ENCODE measurements at regions not wholly inside any gene's neighbourhood (a gene's known extent, or its start where the extent isn't known, plus 50 kb on each side); places are given as distances from the start of the nearest gene placed in this dataset.

- TF ChIP-seq POLR2A (IDR thresholded peaks at IDR 0.05; ENCODE audit: low read depth) (no peak), POLR2AphosphoS5 (IDR thresholded peaks at IDR 0.05) (no peak), CTCF (IDR thresholded peaks at IDR 0.05) (no peak), EP300 (IDR thresholded peaks at IDR 0.05) (no peak)
These were observed 119.0 kb downstream of the RFLNA start for GRCh38 chr12:124413915-124414314.
